A673 (cell line): ENCODE measurements at regions not wholly inside any gene's neighbourhood (a gene's known extent, or its start where the extent isn't known, plus 50 kb on each side); places are given as distances from the start of the nearest gene placed in this dataset.

Experiments used
- BruUV-seq: library from RNA; stranded (reverse); fragments of 400-500 nt; replicated peaks from 2 replicates; lab custom pipeline; 2021; lab: Mats Ljungman, UMichigan
- CTCF ChIA-PET: fragments of 300-600 bp; sonication (Branson Sonifier 250); formaldehyde crosslinking; loops from one replicate; lab custom pipeline; 2022; ENCODE audit warnings: antibody characterized with exemption; lab: Charles Lee
- POLR2A ChIA-PET: fragments of 300-600 bp; sonication (Branson Sonifier 250); formaldehyde crosslinking; loops from one replicate; lab custom pipeline; 2022; ENCODE audit warnings: antibody characterized with exemption; ENCODE audit not compliant: low non-redundant PET; lab: Charles Lee
- DNase-seq: peaks from one replicate; pipeline ENCODE4 v3.0.0-alpha.2; 2015; ENCODE audit warnings: low spot score
- H3K27ac ChIP-seq: fragments of 200-600 bp; sonication (generic); 2 replicates; pipeline ENCODE4 v1.5.1; 2016; ENCODE audit warnings: mixed run types, low read depth, mild to moderate bottlenecking, mixed read lengths, antibody characterized with exemption, low read length; ENCODE audit not compliant: poor library complexity, severe bottlenecking
- H3K27me3 ChIP-seq: fragments of 200-600 bp; sonication (generic); replicated peaks from 2 replicates; pipeline ENCODE4 v1.6.1; 2017; ENCODE audit warnings: mixed run types, low read depth, mild to moderate bottlenecking, mixed read lengths, antibody characterized with exemption, low read length; ENCODE audit not compliant: insufficient read depth, poor library complexity
- H3K36me3 ChIP-seq: fragments of 200-600 bp; sonication (generic); 2 replicates; pipeline ENCODE4 v1.6.1; 2016; ENCODE audit warnings: mixed run types, mild to moderate bottlenecking, mixed read lengths, antibody characterized with exemption, low read length; ENCODE audit not compliant: insufficient read depth, poor library complexity, severe bottlenecking
- H3K4me1 ChIP-seq: fragments of 200-600 bp; sonication (generic); 2 replicates; pipeline ENCODE4 v1.6.1; 2017; ENCODE audit warnings: mixed run types, mild to moderate bottlenecking, mixed read lengths, antibody characterized with exemption, low read length; ENCODE audit not compliant: insufficient read depth, poor library complexity, severe bottlenecking
- H3K4me3 ChIP-seq: fragments of 200-600 bp; sonication (generic); 2 replicates; pipeline ENCODE4 v1.5.1; 2016; ENCODE audit warnings: low read depth, mixed run types, mild to moderate bottlenecking, mixed read lengths, low read length; ENCODE audit not compliant: poor library complexity, severe bottlenecking
- H3K9me3 ChIP-seq: fragments of 200-600 bp; sonication (generic); 2 replicates; pipeline ENCODE4 v1.6.1; 2016; ENCODE audit warnings: mixed run types, low read depth, mild to moderate bottlenecking, mixed read lengths, antibody characterized with exemption, low read length; ENCODE audit not compliant: poor library complexity, severe bottlenecking
- EZH2 ChIP-seq: fragments of 200-600 bp; sonication (generic); IDR thresholded peaks from 2 replicates; pipeline ENCODE4 v1.6.1; 2017; ENCODE audit warnings: borderline replicate concordance, low read depth, mild to moderate bottlenecking, mixed read lengths, antibody characterized with exemption, low read length; ENCODE audit not compliant: poor library complexity, severe bottlenecking
- intact Hi-C: fragments of 100-400 bp; cut with micrococcal nuclease; formaldehyde crosslinking; loops from one replicate; pipeline ENCODE4 v1.10.0; 2022; ENCODE audit not compliant: unreplicated experiment
- TF ChIP-seq, protein P1 (sequence below): fragments of 300-800, 200-600 bp; sonication (generic); conservative IDR thresholded peaks from 2 replicates; pipeline ENCODE4 v1.5.1; 2017; ENCODE audit warnings: low read depth, mild to moderate bottlenecking, antibody characterized with exemption, low read length, moderate library complexity, mixed read lengths

DNA sequence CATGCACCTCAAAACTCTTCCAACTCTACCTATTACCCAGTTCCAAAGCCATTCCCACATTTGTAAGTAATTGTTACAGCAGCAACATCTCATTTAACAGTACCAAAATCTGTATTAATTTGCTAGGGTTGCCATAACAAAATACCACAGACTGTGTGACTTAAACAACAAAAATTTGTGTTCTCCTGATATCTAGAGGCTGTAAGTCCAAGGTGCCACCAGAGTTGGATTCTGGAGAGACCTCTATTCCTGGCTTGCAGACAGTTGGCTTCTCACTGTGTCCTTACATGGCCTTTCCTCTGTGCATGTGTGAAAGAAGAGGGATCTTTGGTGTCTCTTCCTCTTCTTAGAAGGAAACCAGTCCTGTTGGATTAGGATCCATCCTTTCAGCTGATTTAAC, 203.8 kb upstream of the PIK3R1 start:
- POLR2A ChIA-PET: no interaction called here
- H3K9me3 ChIP-seq: no peaks in the 10 kb centered on the region
- CTCF ChIA-PET: no interaction called here
- H3K36me3 ChIP-seq: no peaks in the 10 kb centered on the region
- H3K27me3 ChIP-seq: no peaks in the 10 kb centered on the region
- no peak for TF ChIP-seq EZH2
- TF ChIP-seq, protein P1, sequence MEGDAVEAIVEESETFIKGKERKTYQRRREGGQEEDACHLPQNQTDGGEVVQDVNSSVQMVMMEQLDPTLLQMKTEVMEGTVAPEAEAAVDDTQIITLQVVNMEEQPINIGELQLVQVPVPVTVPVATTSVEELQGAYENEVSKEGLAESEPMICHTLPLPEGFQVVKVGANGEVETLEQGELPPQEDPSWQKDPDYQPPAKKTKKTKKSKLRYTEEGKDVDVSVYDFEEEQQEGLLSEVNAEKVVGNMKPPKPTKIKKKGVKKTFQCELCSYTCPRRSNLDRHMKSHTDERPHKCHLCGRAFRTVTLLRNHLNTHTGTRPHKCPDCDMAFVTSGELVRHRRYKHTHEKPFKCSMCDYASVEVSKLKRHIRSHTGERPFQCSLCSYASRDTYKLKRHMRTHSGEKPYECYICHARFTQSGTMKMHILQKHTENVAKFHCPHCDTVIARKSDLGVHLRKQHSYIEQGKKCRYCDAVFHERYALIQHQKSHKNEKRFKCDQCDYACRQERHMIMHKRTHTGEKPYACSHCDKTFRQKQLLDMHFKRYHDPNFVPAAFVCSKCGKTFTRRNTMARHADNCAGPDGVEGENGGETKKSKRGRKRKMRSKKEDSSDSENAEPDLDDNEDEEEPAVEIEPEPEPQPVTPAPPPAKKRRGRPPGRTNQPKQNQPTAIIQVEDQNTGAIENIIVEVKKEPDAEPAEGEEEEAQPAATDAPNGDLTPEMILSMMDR: no peak
- H3K4me1 ChIP-seq: no peaks in the 10 kb centered on the region
- no TSS peak for BruUV-seq
- no peak for DNase-seq
- intact Hi-C loops: no loop called here
- no peak overlapping the region for H3K4me3 ChIP-seq
- no peak overlapping the region for H3K27ac ChIP-seq

- H3K4me3 ChIP-seq: no peak overlapping the region
- POLR2A ChIA-PET: no interaction called here
- no peaks in the 10 kb centered on the region for H3K36me3 ChIP-seq
- H3K9me3 ChIP-seq: no peaks in the 10 kb centered on the region
- H3K4me1 ChIP-seq: no peaks in the 10 kb centered on the region
- DNase-seq: no peak
- TF ChIP-seq EZH2: no peak
- TF ChIP-seq, protein P1: no peak
- CTCF ChIA-PET: no interaction called here
- BruUV-seq: no TSS peak
- H3K27me3 ChIP-seq: no peaks in the 10 kb centered on the region
- intact Hi-C loops: no loop called here
- no peak overlapping the region for H3K27ac ChIP-seq
Observed at GRCh38 chr5:68011259-68011760, 204.2 kb upstream of the PIK3R1 start.

DNA sequence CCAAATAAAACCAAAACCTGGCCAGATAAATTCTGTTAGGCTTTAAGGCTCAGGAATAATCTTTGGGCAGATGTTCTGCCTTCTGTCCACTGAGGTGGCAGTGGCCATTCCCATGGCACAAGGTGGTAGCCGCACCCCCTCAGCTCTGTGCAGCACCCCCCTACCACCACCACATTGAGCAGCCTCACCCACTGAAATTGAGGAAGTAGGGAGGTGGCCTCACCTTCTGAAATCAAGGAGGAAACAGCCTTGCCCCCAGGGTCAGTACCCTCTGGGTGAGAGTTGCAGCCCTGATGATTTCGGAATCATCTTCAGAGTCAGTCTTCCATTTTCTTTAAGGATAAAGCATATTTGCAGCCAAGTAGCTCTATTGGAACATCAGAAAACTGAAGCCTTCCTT, 204.8 kb upstream of the PIK3R1 start:
- TF ChIP-seq, protein P1: no peak
- TF ChIP-seq EZH2: no peak
- ChIA-PET POLR2A (no interaction called here), CTCF (no interaction called here)
- Histone ChIP-seq H3K36me3 (no peaks in the 10 kb centered on the region), H3K4me1 (no peaks in the 10 kb centered on the region), H3K27ac (no peak overlapping the region), H3K27me3 (no peaks in the 10 kb centered on the region), H3K4me3 (no peak overlapping the region), H3K9me3 (no peaks in the 10 kb centered on the region)
- intact Hi-C loops: no loop called here
- no TSS peak for BruUV-seq
- no peak for DNase-seq
